NCI-H460 (cell line): ENCODE measurements at regions not wholly inside any gene's neighbourhood (a gene's known extent, or its start where the extent isn't known, plus 50 kb on each side); places are given as distances from the start of the nearest gene placed in this dataset.

Source experiments
- DNase-seq: peaks from one replicate; pipeline ENCODE4 v3.0.0-alpha.2; 2016; ENCODE audit warnings: low read depth; ENCODE audit errors: extremely low read depth

DNA sequence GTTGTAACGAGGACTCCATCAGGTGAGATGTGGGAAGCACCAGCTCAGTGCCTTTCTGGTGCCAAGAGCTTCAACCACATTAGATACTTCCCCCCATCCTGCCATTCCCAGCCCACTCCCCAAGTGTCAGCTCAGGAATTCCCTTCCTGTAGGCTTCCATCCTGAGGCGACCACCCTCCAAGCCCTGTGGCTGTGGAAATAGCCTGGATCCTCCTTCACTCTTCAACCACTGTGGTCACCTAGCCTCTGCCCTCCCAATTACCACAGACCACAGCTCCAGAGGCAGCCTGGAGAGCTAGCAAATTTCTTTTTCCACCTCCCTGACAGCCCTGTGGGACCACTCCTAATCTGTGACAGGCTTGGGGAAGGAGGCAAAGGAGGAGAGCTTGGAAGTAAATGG lies 219.8 kb upstream of the MAP3K1 start:
- DNase-seq: no peak

DNA sequence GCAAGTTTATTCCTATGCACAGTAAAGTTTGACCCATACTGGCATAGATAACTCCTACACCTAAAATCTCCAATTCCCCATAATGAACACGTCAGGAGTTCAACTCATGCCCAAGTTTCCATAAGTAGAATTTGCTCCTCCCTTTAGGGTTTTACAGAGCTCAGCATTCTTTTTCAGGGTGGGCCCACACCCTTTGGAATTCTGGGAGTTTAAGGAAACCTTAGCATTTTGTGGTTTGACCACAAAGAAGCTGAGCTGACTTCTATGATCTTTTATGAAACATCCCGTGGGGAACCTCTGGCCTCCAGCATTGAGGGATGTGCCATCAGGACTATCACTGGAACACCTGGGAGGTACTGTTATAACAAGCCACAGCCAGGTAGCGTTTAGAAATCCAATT lies 220.6 kb upstream of the MAP3K1 start:
- DNase-seq: no peak

DNA sequence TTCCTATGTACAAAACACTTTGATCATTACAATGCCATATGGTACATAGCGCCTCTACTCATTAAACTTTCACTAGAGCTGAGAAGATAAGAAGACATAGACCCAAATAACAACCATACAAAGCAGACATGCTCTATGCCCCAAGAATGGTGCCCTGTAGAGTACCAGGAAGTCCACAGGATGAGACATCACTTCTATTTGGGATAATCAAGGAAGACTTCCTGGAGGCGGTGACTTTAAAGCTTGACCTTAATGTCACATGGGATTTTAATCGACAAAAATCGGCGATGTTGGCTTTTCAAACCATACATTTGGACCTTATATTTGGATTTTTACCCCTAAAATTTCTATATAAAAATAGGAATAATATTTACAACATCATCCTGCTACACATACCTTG lies 224.3 kb upstream of the MAP3K1 start:
- DNase-seq: no peak

DNA sequence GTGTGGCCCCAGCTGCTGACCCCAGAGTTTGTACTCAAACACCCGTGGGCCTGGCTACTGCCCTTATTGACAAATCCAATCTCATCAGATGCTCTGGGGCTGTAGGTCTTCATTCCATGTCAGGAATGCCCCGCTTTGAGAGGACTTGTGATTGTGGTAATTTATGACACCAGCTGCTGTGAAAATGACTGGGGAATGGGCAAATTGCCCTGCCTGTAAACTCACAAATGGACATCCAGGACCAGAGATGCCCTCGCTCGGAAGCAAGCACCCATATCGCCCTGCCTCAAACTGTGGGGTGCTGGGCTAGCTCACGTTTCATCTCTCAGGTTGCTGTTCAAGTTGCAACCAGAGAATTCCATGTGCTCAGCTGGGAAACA lies 225.9 kb upstream of the MAP3K1 start:
- no peak for DNase-seq

DNA sequence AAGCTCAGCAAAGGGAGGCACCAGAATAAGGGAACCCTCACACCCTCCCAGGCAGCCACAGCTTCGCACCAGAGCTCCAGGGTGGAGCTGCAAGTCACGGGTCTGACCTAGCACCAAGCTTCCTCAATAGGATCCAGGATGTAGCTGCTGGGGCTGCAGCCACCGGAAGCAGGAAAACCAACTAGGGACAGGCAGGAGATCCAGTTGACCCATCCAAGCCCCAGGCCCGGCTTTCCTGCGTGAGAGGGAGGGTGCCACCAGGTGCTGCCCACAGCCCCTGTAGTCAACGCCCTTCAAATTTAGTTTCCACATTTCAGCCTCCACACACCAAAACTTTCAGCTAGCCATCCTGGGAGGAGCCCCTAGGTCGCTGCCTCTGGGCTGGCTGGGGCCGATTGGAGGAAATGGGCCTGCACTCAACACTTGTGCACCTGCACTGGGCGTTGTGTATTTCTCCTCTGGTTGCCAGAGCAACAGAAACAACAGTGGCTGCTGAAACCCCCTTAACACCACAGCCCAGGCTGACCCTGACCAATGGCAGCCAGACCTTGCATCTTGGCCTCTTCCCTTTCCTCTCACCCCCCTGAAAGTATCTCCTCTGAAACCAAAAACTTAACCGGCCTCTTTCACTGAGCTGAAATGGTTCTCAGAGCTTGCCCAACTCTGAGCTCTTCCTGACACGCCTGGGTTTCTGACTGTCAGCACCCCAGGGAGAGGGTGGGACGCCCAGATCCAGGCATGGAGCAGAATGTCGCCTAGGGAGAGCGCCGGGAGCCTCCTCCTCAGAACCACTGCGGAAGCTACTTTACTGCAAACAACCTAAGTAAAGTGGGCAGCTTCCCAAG lies 226.5 kb upstream of the MAP3K1 start:
- no peak for DNase-seq

DNA sequence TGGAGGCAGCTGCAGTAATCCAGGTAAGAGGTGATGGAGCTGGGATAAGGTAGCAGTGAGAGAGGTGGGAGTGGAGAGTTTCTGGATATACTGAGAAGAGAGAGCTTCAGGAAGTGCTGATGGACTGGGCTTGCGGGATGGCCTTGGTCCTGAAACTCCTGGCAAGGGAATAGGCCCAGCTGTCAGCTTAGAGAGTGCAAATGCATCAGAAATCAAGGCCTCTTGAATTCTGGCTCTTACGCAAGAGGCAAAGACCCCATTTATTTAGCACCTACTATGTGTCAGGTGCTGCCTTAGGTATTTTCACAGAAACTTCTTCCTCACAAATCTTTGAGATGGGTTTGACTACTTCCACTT lies 227.2 kb upstream of the MAP3K1 start:
- DNase-seq: no peak

DNA sequence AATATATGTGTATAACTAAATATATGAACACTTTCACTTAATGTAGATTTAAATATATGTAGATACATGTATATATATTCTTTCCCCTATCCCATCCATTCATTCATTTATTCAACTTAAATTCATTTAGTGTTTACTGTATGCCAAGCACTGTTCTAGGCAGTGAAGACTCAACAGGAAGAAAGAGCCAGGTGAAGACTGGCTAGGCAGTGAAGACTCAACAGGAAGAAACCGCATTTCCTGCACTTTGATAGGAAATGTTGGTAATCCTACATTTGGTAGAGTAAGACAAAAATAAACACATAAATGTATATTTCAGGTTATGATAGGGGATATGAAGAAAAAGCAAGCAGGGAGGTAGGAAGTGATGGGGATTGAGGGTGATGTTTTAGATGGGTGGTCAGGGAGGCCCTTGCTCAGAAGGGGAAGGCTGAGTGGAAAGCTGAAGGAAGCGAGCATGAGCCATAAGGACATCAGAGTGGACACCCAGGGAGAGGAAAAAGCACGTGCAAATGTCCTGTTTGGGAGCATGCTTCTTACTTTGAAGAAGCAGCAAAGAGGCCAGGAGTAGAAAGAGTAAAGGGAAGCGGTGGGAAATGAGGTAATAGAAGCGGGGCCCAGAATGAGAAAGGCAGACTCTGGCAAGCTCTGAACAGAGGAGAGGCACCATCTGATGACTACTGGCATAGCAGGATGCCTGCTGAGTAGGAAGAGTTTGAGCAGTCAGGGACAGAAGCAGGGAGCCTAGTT lies 227.8 kb upstream of the MAP3K1 start:
- no peak for DNase-seq

DNA sequence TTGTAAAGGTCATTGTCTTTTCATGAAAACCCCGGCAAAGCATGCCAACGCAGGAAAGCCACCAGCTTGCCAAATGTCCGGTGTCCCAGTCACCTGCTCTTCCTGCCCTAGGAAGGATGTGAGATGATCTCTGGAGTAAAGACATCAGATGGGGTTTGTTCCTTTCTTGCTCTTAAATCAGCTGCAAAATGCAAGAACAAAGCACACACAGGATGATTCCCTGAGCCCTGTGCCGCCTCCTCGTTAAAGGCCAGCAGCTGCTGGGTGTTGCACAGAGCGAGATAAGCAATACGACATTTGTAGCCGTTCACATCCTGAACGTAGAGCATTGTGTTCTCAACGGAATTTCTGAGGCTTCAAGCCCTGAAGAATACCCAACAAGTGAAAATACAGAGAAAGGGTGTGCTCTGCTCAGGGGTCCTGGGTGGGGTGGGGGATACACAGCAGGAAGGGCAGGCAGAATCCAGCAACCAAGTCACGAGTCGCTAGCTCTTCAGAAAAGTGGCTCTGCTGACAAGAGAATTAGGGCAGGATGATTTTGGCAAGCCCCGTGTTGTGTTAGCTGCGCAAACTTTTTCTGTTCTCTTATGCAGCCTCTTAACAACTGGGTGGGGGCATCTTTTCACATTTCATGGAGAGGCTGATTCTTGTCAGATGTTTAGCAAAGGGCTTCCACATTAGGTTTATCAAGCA lies 229.2 kb upstream of the MAP3K1 start:
- no peak for DNase-seq

DNA sequence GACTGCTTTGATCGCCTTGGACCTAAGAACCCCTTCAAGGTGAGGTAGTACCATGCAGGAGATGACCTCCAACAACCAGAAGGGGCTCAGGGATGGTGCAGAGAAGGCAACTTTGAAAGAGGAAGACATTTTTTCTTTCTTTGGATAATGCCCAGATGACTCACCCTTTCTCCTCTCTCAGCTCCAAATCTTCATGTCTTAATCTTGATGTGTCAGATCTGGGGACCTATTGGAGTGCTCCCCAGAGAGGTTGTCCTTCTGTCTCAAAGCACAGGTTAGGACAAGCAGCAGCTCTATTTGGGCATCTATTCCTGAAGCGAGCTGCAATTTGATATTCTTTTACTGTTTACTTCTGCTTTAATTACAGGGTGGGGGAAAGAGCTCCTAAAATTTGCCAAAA lies 229.9 kb upstream of the MAP3K1 start:
- DNase-seq: no peak

DNA sequence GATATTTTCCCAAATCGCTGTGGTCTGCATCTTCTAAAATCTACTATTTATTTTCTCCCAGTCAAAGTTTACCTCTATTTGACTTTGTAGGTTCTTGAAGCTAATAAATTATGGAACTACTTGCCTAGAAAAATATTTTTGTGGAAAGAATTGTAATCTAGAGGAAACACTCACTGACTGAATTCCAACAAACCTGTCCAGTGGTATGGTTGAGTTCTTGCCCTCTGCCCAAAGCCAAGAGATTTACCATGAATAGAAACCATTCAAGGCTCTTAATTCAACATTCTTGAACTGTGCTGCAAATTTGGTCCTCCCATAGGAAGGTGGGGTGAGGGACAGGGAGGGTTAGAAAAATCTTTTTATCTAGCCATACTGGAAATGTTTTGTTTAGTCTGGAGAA lies 233.9 kb upstream of the MAP3K1 start:
- DNase-seq: no peak

DNA sequence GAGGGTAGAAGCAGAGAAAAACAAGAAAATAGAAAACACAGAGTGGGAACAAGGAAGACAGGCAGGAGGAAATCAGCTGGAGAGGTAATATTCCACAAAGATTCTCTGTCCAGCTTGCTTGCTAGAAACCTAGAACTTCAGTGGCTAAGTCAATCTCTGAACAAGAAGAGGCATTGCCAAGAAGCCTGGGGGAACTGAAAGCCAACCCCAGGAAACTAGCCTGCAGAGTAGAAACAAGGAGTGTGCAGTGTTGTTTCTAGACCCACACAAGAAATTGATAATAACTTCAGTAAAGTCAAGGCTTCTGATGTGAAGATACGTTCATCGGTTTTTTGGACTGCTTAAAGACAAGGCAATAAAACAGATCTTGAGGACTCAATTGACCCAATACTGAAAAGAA lies 234.5 kb upstream of the MAP3K1 start:
- no peak for DNase-seq

DNA sequence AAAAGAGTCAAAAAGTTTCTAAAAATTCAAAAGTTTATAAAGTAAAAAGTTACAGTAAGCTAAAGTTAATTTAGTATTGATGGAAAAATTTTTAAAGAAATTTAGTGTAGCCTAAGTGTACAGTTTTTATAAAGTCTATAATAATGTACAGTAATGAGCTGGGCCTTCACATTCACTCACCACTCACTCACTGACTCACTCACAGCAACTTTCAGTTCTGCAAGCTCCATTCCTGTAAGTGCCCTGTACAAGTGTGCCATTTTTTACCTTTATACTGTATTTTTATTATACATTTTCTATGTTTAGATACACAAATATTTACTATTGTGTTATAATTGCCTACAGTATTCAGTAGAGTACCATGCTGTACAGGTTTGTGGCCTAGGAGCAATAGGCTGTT lies 239.5 kb upstream of the MAP3K1 start:
- DNase-seq: no peak

DNA sequence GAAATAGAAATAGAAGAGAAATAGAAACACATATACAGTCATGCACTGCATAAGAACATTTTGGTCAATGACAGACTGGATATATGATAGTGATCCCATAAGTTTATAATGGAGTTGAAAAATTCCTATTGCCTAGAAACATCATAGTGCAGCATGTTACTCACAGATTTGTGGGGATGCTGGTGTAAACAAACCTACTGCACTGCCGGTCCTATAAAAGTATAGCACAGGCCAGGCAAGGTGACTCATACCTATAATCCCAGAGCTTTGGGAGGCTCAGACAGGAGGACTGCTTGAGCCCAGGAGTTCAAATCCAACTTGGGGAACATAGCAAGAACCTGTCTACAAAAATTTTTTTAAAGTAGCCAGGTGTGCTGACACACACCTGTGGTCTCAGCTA lies 240.6 kb upstream of the MAP3K1 start:
- no peak for DNase-seq

DNA sequence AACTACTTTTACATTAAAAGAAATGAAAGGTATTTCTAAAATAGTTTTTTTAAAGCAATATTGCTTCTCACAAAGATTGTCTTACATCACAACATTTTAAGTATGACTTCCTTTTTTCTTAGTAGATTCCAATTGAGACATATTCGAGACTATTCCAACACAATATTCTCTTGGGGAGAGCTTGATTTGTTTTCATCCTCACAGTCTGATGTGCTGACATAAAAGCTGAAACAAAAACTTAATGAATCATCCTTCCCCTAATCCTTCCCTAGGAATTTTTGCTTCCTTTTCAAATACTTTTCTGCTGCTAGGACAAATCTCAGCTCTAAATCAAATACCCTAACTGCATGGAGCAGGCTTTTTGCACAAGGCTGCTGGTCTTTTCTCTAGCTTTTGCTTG lies 245.8 kb upstream of the MAP3K1 start:
- DNase-seq: no peak

DNA sequence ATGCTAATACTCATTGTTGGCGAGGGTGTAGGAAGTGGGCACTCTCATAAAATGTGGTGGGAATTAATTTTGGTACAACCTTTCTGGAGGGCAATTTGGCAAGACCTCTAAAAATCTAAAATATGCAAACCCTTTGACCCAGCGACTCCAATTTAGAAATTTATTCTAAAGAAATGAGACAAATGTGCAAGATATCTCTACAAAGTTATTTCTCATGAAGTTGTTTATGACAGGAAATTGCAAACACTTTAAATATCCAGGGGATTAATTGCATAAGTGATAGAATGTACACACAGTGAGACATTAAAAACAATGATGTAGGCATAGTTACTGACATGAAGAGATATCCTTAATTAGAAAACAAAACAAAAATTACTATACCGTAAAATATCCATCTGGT lies 246.3 kb upstream of the MAP3K1 start:
- DNase-seq: no peak

DNA sequence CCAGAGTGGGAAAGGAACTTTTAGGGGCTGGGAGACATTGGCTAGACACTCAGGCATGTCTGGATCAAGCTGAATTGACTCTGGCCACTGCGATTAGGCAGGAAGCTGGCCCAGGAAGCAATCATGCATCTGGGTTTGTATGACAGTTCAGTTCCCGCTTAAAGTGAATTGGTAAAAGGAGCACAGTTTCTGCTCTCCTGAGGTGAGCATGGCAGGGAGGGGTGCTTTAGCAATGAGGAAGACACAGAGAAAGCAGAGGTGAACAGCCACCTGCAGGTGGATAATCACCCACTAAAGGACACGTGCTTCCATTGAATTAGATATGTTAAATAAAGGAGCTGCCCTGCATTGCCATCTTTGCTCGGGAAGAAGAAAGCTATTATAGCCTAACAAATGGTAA lies 248.1 kb upstream of the MAP3K1 start:
- DNase-seq: no peak

DNA sequence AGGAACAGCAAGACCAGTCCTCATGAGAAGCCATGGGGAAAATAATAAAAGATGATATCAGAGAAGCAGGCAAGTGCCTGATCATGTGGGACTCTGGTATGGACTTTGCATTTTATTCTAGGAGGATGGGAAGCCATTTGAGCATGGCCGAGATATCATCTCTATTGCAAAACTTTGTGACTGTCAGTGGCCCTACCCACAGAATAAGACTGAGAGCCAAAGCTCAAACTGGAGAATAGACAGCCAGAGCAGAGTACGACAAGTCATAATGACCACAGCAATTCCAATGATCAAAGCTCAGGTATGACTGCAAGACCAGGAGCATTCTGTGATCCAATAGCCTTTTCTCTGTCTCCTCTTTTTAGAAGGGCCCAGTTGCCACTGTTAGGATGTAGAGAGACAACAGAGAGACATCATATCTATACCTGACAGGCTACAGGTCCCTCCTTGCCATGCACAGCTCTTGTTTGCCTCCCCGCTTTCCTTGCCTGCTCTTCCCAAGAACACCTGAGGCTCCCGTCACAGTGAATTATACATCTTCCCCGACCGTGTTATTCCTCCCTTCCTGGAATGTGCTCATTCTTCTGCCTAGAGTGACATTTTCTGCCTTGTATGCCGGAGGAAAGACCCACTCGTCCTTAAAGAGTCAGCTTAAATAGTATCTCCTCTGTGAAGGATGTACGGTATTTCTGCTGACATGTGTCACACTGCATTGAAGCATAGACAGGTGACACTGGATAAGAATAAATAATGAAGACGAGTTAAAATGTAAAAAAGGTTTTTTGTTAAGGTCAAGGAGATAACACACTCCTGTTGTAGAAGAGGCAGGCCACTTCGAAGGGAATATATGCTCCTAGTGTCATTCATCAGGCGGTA lies 248.7 kb upstream of the MAP3K1 start:
- DNase-seq: no peak

DNA sequence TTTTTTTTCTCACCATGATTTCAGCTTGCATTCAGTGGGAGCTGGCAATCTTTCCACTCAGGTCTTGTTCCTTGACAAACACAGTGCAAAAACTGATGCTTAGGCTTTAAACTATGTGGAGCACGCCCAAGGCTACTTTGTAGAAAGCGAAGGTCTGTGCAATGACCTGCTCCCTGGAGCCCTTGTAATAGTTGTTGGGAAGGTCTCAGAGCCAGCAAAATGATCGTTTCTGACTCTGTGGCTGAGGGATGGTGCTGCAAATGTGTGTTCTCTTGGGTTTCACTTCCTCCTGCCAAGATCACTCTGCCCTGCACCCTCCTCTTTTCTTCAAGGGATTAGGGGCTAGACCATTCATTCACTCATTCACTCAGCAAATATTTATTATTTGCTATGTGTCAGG lies 249.7 kb upstream of the MAP3K1 start:
- DNase-seq: no peak

DNA sequence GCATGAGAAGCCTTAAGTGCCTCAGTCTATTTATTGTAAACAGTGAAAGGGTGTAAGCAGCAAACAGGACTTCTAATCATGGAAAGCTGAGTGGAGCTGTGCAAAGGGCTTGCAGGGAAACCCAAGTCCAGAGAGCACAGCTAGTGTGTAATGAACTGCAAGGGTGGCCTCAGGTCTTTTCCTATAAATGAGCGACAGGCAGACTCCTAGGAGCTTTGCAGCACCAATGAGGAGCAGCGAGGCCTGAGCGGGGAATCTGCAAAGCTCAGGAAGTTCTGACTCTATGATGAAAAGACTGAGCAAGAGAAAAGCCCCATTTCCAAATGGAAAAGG lies 250.1 kb upstream of the MAP3K1 start:
- DNase-seq: no peak

DNA sequence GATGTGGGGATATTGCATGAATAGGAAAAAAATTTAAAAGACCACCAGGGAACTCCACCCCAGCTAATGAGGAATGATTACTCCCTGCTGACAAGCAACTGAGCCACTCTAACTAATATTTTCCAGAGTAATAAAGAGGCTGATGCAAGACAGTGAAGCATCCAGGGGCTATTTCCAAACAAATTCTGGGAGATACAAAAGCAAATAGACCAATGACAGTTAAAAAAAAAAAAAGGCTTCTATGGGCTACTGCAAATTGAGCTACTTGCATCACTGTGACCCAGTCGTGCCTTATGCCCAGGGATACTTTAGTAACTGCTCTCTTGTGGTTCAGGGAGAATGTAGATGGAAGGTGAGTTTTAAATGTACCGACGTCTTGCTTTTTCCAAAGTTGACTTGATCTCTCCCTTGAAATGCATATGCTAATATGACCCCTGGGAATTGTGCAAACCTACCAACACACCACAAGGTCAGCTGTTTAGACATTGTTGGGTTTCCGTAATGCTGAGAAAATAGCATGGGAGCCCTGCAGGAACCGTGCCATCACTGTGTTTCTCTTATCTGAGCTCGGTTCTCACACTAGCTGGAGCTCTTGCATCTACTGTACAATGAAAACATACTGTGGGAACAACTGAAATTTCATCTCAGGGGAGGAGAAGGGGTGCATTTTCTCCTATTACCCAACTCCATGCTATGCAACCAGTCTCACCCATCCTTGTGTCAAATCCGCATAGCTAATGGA lies 250.6 kb upstream of the MAP3K1 start:
- DNase-seq: no peak
